ENCODE measurements at regions not wholly inside any gene's neighbourhood (a gene's known extent, or its start where the extent isn't known, plus 50 kb on each side); places are given as distances from the start of the nearest gene placed in this dataset.
A peak's percentile ranks its signal among the peaks of the same experiment; 100 is the strongest.

DNA sequence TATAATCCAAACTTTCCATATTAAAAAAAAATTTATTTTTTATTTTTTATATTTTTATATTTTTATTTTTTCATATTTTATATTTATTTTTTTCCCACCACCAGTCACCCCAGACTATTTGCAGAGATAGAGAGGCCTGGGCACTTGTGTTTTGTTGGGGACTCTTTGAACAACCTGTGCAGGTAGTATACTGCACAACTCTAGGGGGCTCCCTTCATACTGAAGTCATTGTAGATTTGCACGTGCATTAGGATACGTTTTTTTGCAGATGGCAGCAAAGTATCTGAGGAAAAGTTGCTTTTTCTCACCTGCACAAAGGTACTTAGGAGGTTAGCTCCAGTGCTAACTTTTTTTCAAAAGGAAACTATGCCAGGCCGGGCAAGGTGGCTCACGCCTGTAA, 73.9 kb upstream of the TANC1 start:
- Histone ChIP-seq H3K9me3 (no peaks in the 10 kb centered on the region), H3K4me1 (no peaks in the 10 kb centered on the region), H3K4me3 (no peak overlapping the region), H3K27me3 (no peaks in the 10 kb centered on the region), H3K36me3 (no peaks in the 10 kb centered on the region), H3K27ac (no peak overlapping the region)
- TF ChIP-seq, protein P1, sequence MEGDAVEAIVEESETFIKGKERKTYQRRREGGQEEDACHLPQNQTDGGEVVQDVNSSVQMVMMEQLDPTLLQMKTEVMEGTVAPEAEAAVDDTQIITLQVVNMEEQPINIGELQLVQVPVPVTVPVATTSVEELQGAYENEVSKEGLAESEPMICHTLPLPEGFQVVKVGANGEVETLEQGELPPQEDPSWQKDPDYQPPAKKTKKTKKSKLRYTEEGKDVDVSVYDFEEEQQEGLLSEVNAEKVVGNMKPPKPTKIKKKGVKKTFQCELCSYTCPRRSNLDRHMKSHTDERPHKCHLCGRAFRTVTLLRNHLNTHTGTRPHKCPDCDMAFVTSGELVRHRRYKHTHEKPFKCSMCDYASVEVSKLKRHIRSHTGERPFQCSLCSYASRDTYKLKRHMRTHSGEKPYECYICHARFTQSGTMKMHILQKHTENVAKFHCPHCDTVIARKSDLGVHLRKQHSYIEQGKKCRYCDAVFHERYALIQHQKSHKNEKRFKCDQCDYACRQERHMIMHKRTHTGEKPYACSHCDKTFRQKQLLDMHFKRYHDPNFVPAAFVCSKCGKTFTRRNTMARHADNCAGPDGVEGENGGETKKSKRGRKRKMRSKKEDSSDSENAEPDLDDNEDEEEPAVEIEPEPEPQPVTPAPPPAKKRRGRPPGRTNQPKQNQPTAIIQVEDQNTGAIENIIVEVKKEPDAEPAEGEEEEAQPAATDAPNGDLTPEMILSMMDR (IDR thresholded peaks at IDR 0.05): no peak
- no peak for TF ChIP-seq POLR2A (IDR thresholded peaks at IDR 0.05)
- no peak for TF ChIP-seq EP300 (IDR thresholded peaks at IDR 0.05)
- no peak for DNase-seq (ENCODE audit: low spot score in 2 of 2)
- 80 to 84% methylated on average over 4 of the region's 4 CpGs for WGBS, 2 donors

DNA sequence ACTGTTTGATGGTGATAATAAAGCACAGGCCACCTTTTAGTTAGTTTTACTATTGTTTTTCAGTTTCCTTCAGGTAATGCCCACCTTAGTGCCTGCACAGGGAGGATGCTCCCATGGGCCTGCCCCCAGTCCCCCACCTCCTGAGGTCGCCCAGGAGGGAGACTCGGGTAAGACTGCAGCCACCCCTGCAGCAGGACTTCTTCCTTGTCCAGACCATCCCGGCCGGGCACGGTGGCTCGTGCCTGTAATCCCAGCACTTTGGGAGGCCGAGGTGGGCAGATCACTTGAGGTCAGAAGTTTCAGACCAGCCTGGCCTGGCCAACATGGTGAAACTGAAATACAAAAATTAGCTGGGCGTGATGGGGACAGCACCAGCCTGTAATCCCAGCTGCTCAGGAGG, 68.1 kb upstream of the TANC1 start:
- no peak for DNase-seq (ENCODE audit: low spot score in 2 of 2)
- no peak overlapping the region for H3K4me3 ChIP-seq
- WGBS, 2 donors: 79 to 87% methylated on average over 8 of the region's 8 CpGs
- no peaks in the 10 kb centered on the region for H3K36me3 ChIP-seq
- no peaks in the 10 kb centered on the region for H3K9me3 ChIP-seq
- peaks cover 0 to 8% (median 2%) of the 10 kb centered on the region in 4 donors for H3K4me1 ChIP-seq
- no peak for TF ChIP-seq POLR2A (IDR thresholded peaks at IDR 0.05)
- H3K27me3 ChIP-seq: no peaks in the 10 kb centered on the region
- H3K27ac ChIP-seq: no peak overlapping the region

DNA sequence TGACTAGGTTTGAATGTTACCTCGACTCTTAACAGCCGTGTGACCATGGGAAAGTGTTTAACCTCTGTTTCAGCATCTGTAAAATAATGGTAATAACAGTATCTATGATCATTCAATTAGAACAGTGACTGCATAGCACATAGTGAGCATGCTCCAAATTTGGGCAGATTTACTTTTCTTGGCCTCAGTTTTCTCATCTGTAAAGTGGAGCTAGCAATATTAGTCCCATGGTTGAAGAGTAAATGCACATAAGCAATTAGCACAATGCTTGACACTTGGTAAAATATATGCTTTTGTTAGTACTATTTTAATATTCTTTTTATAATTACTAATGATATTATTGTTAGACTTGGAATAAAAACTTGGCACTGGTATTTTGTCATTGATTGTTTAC, 66.4 kb upstream of the TANC1 start:
- H3K9me3 ChIP-seq: no peaks in the 10 kb centered on the region
- H3K27ac ChIP-seq: no peak overlapping the region
- TF ChIP-seq, protein P1 (IDR thresholded peaks at IDR 0.05): no peak
- TF ChIP-seq POLR2A (IDR thresholded peaks at IDR 0.05): no peak
- TF ChIP-seq EP300 (IDR thresholded peaks at IDR 0.05): no peak
- H3K36me3 ChIP-seq: no peaks in the 10 kb centered on the region
- 96 to 100% methylated on average over 2 of the region's 2 CpGs for WGBS, 2 donors
- no peaks in the 10 kb centered on the region for H3K27me3 ChIP-seq
- no peak overlapping the region for H3K4me3 ChIP-seq
- DNase-seq (ENCODE audit: low spot score in 2 of 2): no peak
- H3K4me1 ChIP-seq: peaks cover 0 to 14% (median 2%) of the 10 kb centered on the region in 4 donors

DNA sequence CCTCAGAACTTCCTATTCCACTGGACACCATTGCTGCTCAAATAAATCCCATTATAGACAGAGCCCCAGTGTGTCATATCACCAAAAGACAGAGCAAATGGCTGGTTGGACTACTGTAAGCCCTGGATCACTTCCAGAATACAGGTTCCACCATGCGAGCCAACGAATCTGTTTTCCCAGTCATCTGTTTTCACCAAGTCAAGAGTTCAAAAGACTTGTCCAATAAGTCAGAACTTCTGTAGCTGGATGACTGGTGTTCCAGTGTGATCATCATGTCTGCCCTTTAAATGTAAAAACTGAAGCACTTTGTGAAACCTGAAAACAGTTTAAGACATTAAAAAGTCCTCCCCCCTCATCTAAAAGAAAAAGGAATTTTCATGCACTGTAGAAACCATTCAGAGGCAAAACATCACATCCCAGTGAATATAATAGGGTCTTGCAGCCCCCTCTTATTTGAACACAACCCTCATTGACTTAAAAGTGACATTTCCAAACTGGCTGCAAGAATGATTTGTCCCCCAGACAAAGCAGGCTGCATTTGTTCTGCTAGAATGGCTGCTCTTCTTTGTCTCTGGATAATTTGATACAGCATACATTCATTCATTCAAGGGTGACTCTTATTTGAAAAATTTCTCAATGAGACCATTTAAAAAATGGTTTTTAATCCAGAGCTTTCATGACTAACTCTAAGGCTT, 64.6 kb upstream of the TANC1 start:
- WGBS, 2 donors: 49 to 56% methylated on average over 2 of the region's 2 CpGs
- H3K4me3 ChIP-seq: no peak overlapping the region
- H3K27me3 ChIP-seq: no peaks in the 10 kb centered on the region
- no peaks in the 10 kb centered on the region for H3K9me3 ChIP-seq
- H3K36me3 ChIP-seq: no peaks in the 10 kb centered on the region
- TF ChIP-seq, protein P1 (IDR thresholded peaks at IDR 0.05): no peak
- TF ChIP-seq EP300 (IDR thresholded peaks at IDR 0.05): peak in 1 of 2 donors; percentile 22
- no peak for DNase-seq (ENCODE audit: low spot score in 2 of 2)
- peak overlapping the region in 2 of 4 donors; percentile 27 to 76 for H3K27ac ChIP-seq
- H3K4me1 ChIP-seq: peaks cover 0 to 14% (median 2%) of the 10 kb centered on the region in 4 donors

DNA sequence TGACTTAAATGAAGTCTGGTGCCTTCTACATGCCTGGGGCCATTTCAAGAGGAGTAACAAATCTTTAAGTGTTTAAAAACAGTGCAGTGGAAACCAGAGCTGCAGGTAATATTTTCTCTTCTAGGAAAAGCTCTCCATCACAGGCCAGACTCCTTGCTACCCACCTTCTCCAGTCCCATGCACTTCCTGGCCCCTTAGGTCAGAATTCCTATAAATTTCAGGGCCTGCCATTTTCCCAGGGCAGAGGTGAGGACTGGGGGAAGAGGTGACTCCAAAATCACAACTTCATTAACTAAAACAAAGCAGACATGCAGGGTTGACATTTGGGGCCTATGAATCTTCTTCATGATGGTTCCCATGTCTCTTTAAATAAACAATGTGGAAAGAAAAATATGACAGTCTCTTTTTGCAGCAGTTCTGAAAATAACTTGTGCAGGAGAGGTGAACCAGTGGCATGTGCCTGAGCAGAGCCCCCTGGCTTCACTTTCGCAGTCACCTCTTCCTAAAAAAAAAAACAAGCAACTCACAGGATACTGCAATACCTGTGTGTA, 63.7 kb upstream of the TANC1 start:
- H3K27ac ChIP-seq: peak overlapping the region in 2 of 4 donors; percentile 16 to 27
- WGBS, 2 donors: 79 to 82% methylated on average over 1 of the region's 1 CpG
- peaks cover 0 to 14% (median 2%) of the 10 kb centered on the region in 4 donors for H3K4me1 ChIP-seq
- H3K9me3 ChIP-seq: no peaks in the 10 kb centered on the region
- no peak overlapping the region for H3K4me3 ChIP-seq
- H3K36me3 ChIP-seq: no peaks in the 10 kb centered on the region
- H3K27me3 ChIP-seq: no peaks in the 10 kb centered on the region
- DNase-seq (ENCODE audit: low spot score in 2 of 2): no peak
- TF ChIP-seq, protein P1 (IDR thresholded peaks at IDR 0.05): no peak
- TF ChIP-seq EP300 (IDR thresholded peaks at IDR 0.05): no peak
- no peak for TF ChIP-seq POLR2A (IDR thresholded peaks at IDR 0.05)
